GM23338 (cell line): ENCODE measurements at regions not wholly inside any gene's neighbourhood (a gene's known extent, or its start where the extent isn't known, plus 50 kb on each side); places are given as distances from the start of the nearest gene placed in this dataset.

Source experiments
- ATAC-seq: fragments of 200-7000 bp; cut with Tn5 transposase; 3 replicates; pipeline ENCODE4 v1.9.1; 2020
- DNase-seq: peaks from one replicate; pipeline ENCODE4 v3.0.0-alpha.2; 2015; ENCODE audit warnings: low spot score
- H2AFZ ChIP-seq: fragments of 200-600 bp; sonication (generic); 2 replicates; pipeline ENCODE4 v1.8.0; 2016; ENCODE audit warnings: antibody characterized with exemption, mild to moderate bottlenecking, moderate library complexity
- H3F3A ChIP-seq: fragments of 200-600 bp; sonication (generic); replicated peaks from 2 replicates; pipeline ENCODE4 v1.8.0; 2017; ENCODE audit warnings: antibody characterized with exemption, mixed run types, low read depth
- H3K27ac ChIP-seq: fragments of 200-600 bp; sonication (generic); 2 replicates; pipeline ENCODE4 v1.6.1; 2016; ENCODE audit warnings: low read depth
- H3K27me3 ChIP-seq: fragments of 200-600 bp; sonication (generic); 2 replicates; pipeline ENCODE4 v1.8.0; 2016; ENCODE audit warnings: mild to moderate bottlenecking, mixed run types, moderate library complexity; ENCODE audit not compliant: insufficient read depth
- H3K36me3 ChIP-seq: fragments of 200-600 bp; sonication (generic); 2 replicates; pipeline ENCODE4 v1.8.0; 2016; ENCODE audit warnings: mild to moderate bottlenecking; ENCODE audit not compliant: insufficient read depth
- H3K4me1 ChIP-seq: fragments of 200-600 bp; sonication (generic); 2 replicates; pipeline ENCODE4 v1.8.0; 2016; ENCODE audit warnings: mild to moderate bottlenecking, moderate library complexity; ENCODE audit not compliant: insufficient read depth
- H3K4me2 ChIP-seq: fragments of 200-600 bp; sonication (generic); 2 replicates; pipeline ENCODE4 v1.7.1; 2017; ENCODE audit warnings: mixed run types
- H3K4me3 ChIP-seq: fragments of 200-600 bp; sonication (generic); 2 replicates; pipeline ENCODE4 v1.6.1; 2016; ENCODE audit warnings: mixed run types
- H3K79me2 ChIP-seq: fragments of 200-600 bp; sonication (generic); replicated peaks from 2 replicates; pipeline ENCODE4 v1.8.0; 2017; ENCODE audit warnings: mild to moderate bottlenecking; ENCODE audit not compliant: insufficient read depth
- H3K9me2 ChIP-seq: fragments of 200-600 bp; sonication (generic); 2 replicates; pipeline ENCODE4 v1.8.0; 2017; ENCODE audit not compliant: insufficient read depth
- H4K20me1 ChIP-seq: fragments of 200-600 bp; sonication (generic); replicated peaks from 2 replicates; pipeline ENCODE4 v1.8.0; 2017; ENCODE audit warnings: mild to moderate bottlenecking; ENCODE audit not compliant: insufficient read depth
- H3K27ac Mint-ChIP-seq: 2 replicates; pipeline ENCODE4 v1.8.0; 2020; ENCODE audit warnings: inconsistent platforms, mild to moderate bottlenecking, moderate library complexity, mixed read lengths
- H3K27me3 Mint-ChIP-seq: 3 replicates; pipeline ENCODE4 v1.8.0; 2022; ENCODE audit warnings: low read depth, mild to moderate bottlenecking, moderate library complexity, mixed read lengths, inconsistent platforms; ENCODE audit not compliant: insufficient read depth, poor library complexity
- H3K36me3 Mint-ChIP-seq: 3 replicates; pipeline ENCODE4 v1.8.0; 2021; ENCODE audit warnings: low read depth, mild to moderate bottlenecking, inconsistent platforms, moderate library complexity, mixed read lengths
- H3K4me1 Mint-ChIP-seq: 3 replicates; pipeline ENCODE4 v1.8.0; 2020; ENCODE audit warnings: mild to moderate bottlenecking, inconsistent platforms, mixed read lengths
- H3K4me3 Mint-ChIP-seq: 3 replicates; pipeline ENCODE4 v1.8.0; 2021; ENCODE audit warnings: moderate library complexity, mild to moderate bottlenecking, inconsistent platforms, mixed read lengths
- H3K9me3 Mint-ChIP-seq: 3 replicates; pipeline ENCODE4 v1.8.0; 2020; ENCODE audit warnings: moderate library complexity, mild to moderate bottlenecking, inconsistent platforms, mixed read lengths
- CREB1 ChIP-seq: fragments of 250-450 bp; sonication (Bioruptor Pico); IDR thresholded peaks from 2 replicates; pipeline ENCODE4 v1.5.0; 2020; ENCODE audit warnings: low read depth, mild to moderate bottlenecking, moderate library complexity
- CTCF ChIP-seq, 2 experiments: fragments of 200-600 bp in 1 of 2; sonication (generic) in 1 of 2; conservative IDR thresholded peaks; 2 replicates each; pipeline versions ENCODE4 v1.5.1 to v1.6.1; 2016 to 2017; ENCODE audit warnings: antibody characterized with exemption in 2 of 2, low read depth in 2 of 2, mild to moderate bottlenecking in 2 of 2, moderate library complexity in 1 of 2
- EZH2 ChIP-seq: fragments of 200-600 bp; sonication (generic); IDR thresholded peaks from one replicate; pipeline ENCODE4 v1.8.0; 2017; ENCODE audit warnings: antibody characterized with exemption, mild to moderate bottlenecking, low read depth; ENCODE audit not compliant: unreplicated experiment
- EZH2phosphoT487 ChIP-seq: fragments of 200-600 bp; sonication (generic); IDR thresholded peaks from one replicate; pipeline ENCODE4 v1.8.1; 2018; ENCODE audit warnings: antibody characterized with exemption; ENCODE audit not compliant: unreplicated experiment
- ZNF114 ChIP-seq: fragments of 250-450 bp; sonication (Bioruptor Pico); IDR thresholded peaks from 2 replicates; pipeline ENCODE4 v1.5.0; 2020; ENCODE audit warnings: mild to moderate bottlenecking, moderate library complexity
- ZNF331 ChIP-seq: fragments of 250-450 bp; sonication (Bioruptor Pico); IDR thresholded peaks from 2 replicates; pipeline ENCODE4 v1.5.0; 2020; ENCODE audit warnings: low read depth, mild to moderate bottlenecking, moderate library complexity
- TF ChIP-seq, protein P1 (sequence below): fragments of 250-450 bp; sonication (Bioruptor Pico); IDR thresholded peaks from 2 replicates; pipeline ENCODE4 v1.5.0; 2020; ENCODE audit warnings: mild to moderate bottlenecking, moderate library complexity

- TF ChIP-seq, protein P1, sequence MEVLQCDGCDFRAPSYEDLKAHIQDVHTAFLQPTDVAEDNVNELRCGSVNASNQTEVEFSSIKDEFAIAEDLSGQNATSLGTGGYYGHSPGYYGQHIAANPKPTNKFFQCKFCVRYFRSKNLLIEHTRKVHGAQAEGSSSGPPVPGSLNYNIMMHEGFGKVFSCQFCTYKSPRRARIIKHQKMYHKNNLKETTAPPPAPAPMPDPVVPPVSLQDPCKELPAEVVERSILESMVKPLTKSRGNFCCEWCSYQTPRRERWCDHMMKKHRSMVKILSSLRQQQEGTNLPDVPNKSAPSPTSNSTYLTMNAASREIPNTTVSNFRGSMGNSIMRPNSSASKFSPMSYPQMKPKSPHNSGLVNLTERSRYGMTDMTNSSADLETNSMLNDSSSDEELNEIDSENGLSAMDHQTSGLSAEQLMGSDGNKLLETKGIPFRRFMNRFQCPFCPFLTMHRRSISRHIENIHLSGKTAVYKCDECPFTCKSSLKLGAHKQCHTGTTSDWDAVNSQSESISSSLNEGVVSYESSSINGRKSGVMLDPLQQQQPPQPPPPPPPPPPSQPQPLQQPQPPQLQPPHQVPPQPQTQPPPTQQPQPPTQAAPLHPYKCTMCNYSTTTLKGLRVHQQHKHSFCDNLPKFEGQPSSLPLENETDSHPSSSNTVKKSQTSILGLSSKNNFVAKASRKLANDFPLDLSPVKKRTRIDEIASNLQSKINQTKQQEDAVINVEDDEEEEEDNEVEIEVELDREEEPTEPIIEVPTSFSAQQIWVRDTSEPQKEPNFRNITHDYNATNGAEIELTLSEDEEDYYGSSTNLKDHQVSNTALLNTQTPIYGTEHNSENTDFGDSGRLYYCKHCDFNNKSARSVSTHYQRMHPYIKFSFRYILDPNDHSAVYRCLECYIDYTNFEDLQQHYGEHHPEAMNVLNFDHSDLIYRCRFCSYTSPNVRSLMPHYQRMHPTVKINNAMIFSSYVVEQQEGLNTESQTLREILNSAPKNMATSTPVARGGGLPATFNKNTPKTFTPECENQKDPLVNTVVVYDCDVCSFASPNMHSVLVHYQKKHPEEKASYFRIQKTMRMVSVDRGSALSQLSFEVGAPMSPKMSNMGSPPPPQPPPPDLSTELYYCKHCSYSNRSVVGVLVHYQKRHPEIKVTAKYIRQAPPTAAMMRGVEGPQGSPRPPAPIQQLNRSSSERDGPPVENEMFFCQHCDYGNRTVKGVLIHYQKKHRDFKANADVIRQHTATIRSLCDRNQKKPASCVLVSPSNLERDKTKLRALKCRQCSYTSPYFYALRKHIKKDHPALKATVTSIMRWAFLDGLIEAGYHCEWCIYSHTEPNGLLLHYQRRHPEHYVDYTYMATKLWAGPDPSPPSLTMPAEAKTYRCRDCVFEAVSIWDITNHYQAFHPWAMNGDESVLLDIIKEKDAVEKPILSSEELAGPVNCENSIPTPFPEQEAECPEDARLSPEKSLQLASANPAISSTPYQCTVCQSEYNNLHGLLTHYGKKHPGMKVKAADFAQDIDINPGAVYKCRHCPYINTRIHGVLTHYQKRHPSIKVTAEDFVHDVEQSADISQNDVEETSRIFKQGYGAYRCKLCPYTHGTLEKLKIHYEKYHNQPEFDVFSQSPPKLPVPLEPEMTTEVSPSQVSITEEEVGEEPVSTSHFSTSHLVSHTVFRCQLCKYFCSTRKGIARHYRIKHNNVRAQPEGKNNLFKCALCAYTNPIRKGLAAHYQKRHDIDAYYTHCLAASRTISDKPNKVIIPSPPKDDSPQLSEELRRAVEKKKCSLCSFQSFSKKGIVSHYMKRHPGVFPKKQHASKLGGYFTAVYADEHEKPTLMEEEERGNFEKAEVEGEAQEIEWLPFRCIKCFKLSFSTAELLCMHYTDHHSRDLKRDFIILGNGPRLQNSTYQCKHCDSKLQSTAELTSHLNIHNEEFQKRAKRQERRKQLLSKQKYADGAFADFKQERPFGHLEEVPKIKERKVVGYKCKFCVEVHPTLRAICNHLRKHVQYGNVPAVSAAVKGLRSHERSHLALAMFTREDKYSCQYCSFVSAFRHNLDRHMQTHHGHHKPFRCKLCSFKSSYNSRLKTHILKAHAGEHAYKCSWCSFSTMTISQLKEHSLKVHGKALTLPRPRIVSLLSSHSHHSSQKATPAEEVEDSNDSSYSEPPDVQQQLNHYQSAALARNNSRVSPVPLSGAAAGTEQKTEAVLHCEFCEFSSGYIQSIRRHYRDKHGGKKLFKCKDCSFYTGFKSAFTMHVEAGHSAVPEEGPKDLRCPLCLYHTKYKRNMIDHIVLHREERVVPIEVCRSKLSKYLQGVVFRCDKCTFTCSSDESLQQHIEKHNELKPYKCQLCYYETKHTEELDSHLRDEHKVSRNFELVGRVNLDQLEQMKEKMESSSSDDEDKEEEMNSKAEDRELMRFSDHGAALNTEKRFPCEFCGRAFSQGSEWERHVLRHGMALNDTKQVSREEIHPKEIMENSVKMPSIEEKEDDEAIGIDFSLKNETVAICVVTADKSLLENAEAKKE = no peak
Observed at GRCh38 chrX:137164329-137164728, 130.5 kb upstream of the GPR101 start (continued).

- H3K27me3 Mint-ChIP-seq = no peaks in the 10 kb centered on the region
- no peaks in the 10 kb centered on the region for H3K9me3 Mint-ChIP-seq
- Histone ChIP-seq H3K4me1 (no peaks in the 10 kb centered on the region), H3K27me3 (no peaks in the 10 kb centered on the region), H3K27ac (no peak overlapping the region), H3K9me2 (no peaks in the 10 kb centered on the region), H2AFZ (no peak overlapping the region), H3K36me3 (no peaks in the 10 kb centered on the region), H3K4me2 (no peak overlapping the region), H3F3A (no peaks in the 10 kb centered on the region), H3K79me2 (no peaks in the 10 kb centered on the region), H4K20me1 (no peaks in the 10 kb centered on the region), H3K4me3 (no peak overlapping the region)
- no peak for TF ChIP-seq EZH2phosphoT487
- TF ChIP-seq, protein P1 = no peak
- no peak for TF ChIP-seq EZH2
- TF ChIP-seq CREB1 (CRISPR knock-in tag) = no peak
- no peak for TF ChIP-seq ZNF331 (CRISPR knock-in tag)
- no peak for TF ChIP-seq ZNF114 (CRISPR knock-in tag)
- peak; percentile 47 to 68 for TF ChIP-seq CTCF (conservative IDR thresholded peaks at IDR 0.05; ENCODE audit: low read depth in 2 of 2)
- DNase-seq = peak; percentile 41
- H3K27ac Mint-ChIP-seq = no peak overlapping the region; the same call in 1 of the 2 replicates
- ATAC-seq = peak; percentile 81
- peaks cover 2% of the 10 kb centered on the region; the same call in 2 of the 3 replicates for H3K4me1 Mint-ChIP-seq
- H3K4me3 Mint-ChIP-seq = no peak overlapping the region
- H3K36me3 Mint-ChIP-seq = no peaks in the 10 kb centered on the region
Observed at GRCh38 chrX:137151403-137151802, 117.6 kb upstream of the GPR101 start.
